Activated CD4-positive, alpha-beta T cell treated with anti-CD3 and anti-CD28 coated beads, Interleukin-2, amount 10 ng/mL, durations not matched to agents 24 days and 14 days (primary cell): ENCODE measurements at regions not wholly inside any gene's neighbourhood (a gene's known extent, or its start where the extent isn't known, plus 50 kb on each side); places are given as distances from the start of the nearest gene placed in this dataset.

ENCODE experiments used
- DNase-seq: peaks from one replicate; pipeline ENCODE4 v3.0.0; 2022
- H3K27ac Mint-ChIP-seq: one replicate; pipeline ENCODE4 v1.8.0; 2022; ENCODE audit warnings: mild to moderate bottlenecking, mixed read lengths
- H3K27me3 Mint-ChIP-seq: one replicate; pipeline ENCODE4 v1.8.0; 2022; ENCODE audit warnings: mixed read lengths
- H3K36me3 Mint-ChIP-seq: one replicate; pipeline ENCODE4 v1.8.0; 2022; ENCODE audit warnings: low read depth, mild to moderate bottlenecking, mixed read lengths
- H3K4me1 Mint-ChIP-seq: one replicate; pipeline ENCODE4 v1.8.0; 2021; ENCODE audit warnings: mixed read lengths
- H3K4me3 Mint-ChIP-seq: one replicate; pipeline ENCODE4 v1.8.0; 2022; ENCODE audit warnings: mild to moderate bottlenecking, moderate library complexity, mixed read lengths
- H3K9me3 Mint-ChIP-seq: one replicate; pipeline ENCODE4 v1.8.0; 2021; ENCODE audit warnings: mixed read lengths
- intact Hi-C: fragments of 100-400 bp; cut with micrococcal nuclease; formaldehyde crosslinking; loops from one replicate; pipeline ENCODE4 v1.15.1; 2023

DNA sequence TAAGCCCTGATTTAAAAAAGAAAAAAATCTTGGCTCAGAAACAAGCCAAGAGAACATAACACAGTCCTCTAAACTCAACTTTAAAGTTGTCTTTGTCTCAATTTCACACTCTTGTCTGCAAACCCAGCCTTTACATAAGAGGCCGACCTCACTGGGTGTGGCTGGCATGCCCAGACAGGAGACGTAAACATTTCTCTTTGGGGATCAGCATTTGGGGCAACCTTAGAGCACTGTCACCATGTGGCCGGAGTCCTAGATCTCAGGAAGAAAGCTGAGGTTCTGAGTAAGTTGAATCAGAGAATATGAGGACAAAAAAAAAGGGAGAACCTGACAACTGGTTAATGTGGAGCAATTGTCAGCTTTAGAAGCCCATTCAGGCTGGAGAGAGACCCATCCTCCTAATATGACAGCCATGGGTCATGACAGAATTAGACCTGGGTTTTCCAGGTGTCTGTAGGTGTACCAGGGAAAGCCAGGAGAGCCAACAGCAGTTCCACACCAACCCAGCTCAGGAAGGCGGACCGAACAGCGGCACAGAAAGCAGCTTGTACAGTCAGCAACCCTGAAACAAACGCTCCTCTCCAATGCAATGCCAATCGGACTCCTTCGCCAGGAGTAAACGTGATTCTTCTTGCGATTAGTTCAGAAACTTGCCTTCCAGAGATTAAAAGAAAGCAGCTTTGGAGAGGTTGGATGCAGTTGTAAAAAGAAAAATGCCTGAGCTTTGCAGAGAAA, 97.9 kb upstream of the MAP3K1 start:
- Mint-ChIP-seq H3K27me3 (peaks cover 25% of the 10 kb centered on the region), H3K9me3 (no peaks in the 10 kb centered on the region), H3K36me3 (no peaks in the 10 kb centered on the region), H3K4me3 (no peak overlapping the region), H3K4me1 (peaks cover 12% of the 10 kb centered on the region), H3K27ac (no peak overlapping the region)
- intact Hi-C loops: no loop called here
- DNase-seq: no peak

DNA sequence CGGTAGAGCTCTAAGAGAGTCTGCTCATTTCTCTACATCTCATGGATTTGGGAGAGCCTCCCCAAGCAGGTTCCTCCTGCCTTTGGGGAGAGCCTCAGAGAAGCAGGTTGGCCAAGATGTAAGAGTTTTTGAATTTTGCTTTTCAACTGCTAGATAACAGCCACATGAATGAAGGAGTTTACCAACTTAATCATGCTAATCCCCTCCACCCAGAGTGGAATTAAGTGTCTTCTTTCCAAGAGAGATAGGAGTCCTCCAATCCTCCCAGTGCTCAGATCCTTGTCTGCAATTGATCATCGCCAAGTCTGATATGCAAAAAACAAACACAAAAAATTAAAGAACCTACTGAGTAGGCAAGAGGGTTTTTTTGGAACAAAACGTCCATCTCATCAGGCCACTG, 99.4 kb upstream of the MAP3K1 start:
- Mint-ChIP-seq H3K36me3 (no peaks in the 10 kb centered on the region), H3K9me3 (no peaks in the 10 kb centered on the region), H3K27ac (no peak overlapping the region), H3K27me3 (peaks cover 25% of the 10 kb centered on the region), H3K4me3 (no peak overlapping the region), H3K4me1 (peaks cover 19% of the 10 kb centered on the region)
- DNase-seq: no peak
- intact Hi-C loops: no loop called here

- Mint-ChIP-seq H3K4me3 (no peak overlapping the region), H3K36me3 (peaks cover 2% of the 10 kb centered on the region), H3K27ac (no peak overlapping the region), H3K9me3 (peaks cover 5% of the 10 kb centered on the region), H3K4me1 (peaks cover 25% of the 10 kb centered on the region), H3K27me3 (peaks cover 18% of the 10 kb centered on the region)
- intact Hi-C loops: loop anchor here (5.0 kb wide), 1 partner anchor 104 kb away; the partner anchor contains the start of gene MAP3K1
- no peak for DNase-seq
These were observed 102.3 kb upstream of the MAP3K1 start for GRCh38 chr5:56712895-56713591.

DNA sequence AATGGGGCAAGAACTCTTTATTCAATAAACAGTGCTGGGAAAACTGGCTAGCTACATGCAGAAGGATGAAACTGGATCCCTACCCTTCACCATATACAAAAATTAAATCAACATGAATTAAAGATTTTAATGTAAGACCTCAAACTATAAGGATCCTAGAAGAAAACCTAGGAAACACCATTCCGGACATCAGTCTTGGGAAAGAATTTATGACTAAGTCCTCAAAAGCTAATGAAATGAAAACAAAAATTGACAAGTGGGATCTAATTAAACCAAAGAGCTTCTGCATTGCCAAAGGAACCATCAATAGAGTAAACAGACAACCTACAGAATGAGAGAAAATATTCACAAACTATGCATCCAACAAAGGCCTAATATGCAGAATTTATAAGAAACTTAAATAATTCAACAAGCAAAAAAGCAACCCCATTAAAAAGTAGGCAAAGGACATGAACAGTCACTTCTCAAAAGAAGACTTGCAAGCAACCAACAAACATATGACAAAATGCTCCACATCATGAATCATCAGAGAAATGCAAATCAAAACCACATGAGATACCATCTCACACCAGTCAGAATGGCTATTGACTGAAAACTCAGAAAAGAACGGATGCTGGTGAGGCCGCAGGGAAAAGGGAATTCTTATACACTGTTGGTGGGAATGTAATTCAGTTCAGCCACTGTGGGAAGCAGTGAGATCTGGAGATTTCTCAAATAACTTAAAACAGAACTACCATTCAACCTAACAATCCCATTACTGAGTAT, 104.3 kb upstream of the MAP3K1 start:
- intact Hi-C loops: loop anchor here (2.0 to 5.0 kb wide), 2 partner anchors 18 to 106 kb away; partner anchors contain the start of gene MAP3K1
- Mint-ChIP-seq H3K27ac (no peak overlapping the region), H3K27me3 (peaks cover 12% of the 10 kb centered on the region), H3K36me3 (peaks cover 2% of the 10 kb centered on the region), H3K9me3 (peaks cover 5% of the 10 kb centered on the region), H3K4me1 (peaks cover 15% of the 10 kb centered on the region), H3K4me3 (no peak overlapping the region)
- peak; percentile 70 for DNase-seq

- Mint-ChIP-seq H3K27me3 (no peaks in the 10 kb centered on the region), H3K4me3 (no peak overlapping the region), H3K4me1 (peaks cover 22% of the 10 kb centered on the region), H3K27ac (no peak overlapping the region), H3K9me3 (peaks cover 5% of the 10 kb centered on the region), H3K36me3 (peaks cover 2% of the 10 kb centered on the region)
- intact Hi-C loops: no loop called here
- no peak for DNase-seq
These were observed 108.8 kb upstream of the MAP3K1 start for GRCh38 chr5:56706504-56706903.

GRCh38 chr5:56705217-56705616, 110.1 kb upstream of the MAP3K1 start:
- Mint-ChIP-seq H3K4me3 (no peak overlapping the region), H3K27ac (no peak overlapping the region), H3K9me3 (peaks cover 5% of the 10 kb centered on the region), H3K36me3 (peaks cover 2% of the 10 kb centered on the region), H3K27me3 (no peaks in the 10 kb centered on the region), H3K4me1 (peaks cover 26% of the 10 kb centered on the region)
- DNase-seq: no peak
- intact Hi-C loops: no loop called here

GRCh38 chr5:56703952-56704351, 111.4 kb upstream of the MAP3K1 start:
- peaks cover 33% of the 10 kb centered on the region for H3K4me1 Mint-ChIP-seq
- intact Hi-C loops: no loop called here
- no peaks in the 10 kb centered on the region for H3K27me3 Mint-ChIP-seq
- no peak overlapping the region for H3K27ac Mint-ChIP-seq
- no peaks in the 10 kb centered on the region for H3K36me3 Mint-ChIP-seq
- no peak overlapping the region for H3K4me3 Mint-ChIP-seq
- DNase-seq: no peak
- peaks cover 4% of the 10 kb centered on the region for H3K9me3 Mint-ChIP-seq

- Mint-ChIP-seq H3K27me3 (no peaks in the 10 kb centered on the region), H3K4me3 (peak overlapping the region; percentile 18), H3K36me3 (no peaks in the 10 kb centered on the region), H3K9me3 (no peaks in the 10 kb centered on the region), H3K4me1 (peaks cover 53% of the 10 kb centered on the region), H3K27ac (no peak overlapping the region)
- intact Hi-C loops: no loop called here
- peak; percentile 69 for DNase-seq
These were observed 114.6 kb upstream of the MAP3K1 start for GRCh38 chr5:56700711-56701110.

GRCh38 chr5:56699538-56699937, 115.8 kb upstream of the MAP3K1 start:
- intact Hi-C loops: loop anchor here (10.0 kb wide), 1 partner anchor 425 kb away; no protein-coding TSS in a partner anchor
- Mint-ChIP-seq H3K9me3 (peaks cover 3% of the 10 kb centered on the region), H3K4me3 (peak overlapping the region; percentile 43), H3K27me3 (no peaks in the 10 kb centered on the region), H3K27ac (peak overlapping the region; percentile 45), H3K4me1 (peaks cover 59% of the 10 kb centered on the region), H3K36me3 (no peaks in the 10 kb centered on the region)
- DNase-seq: no peak

GRCh38 chr5:56698463-56699381, 116.6 kb upstream of the MAP3K1 start:
- Mint-ChIP-seq H3K9me3 (peaks cover 8% of the 10 kb centered on the region), H3K4me1 (peaks cover 61% of the 10 kb centered on the region), H3K27ac (no peak overlapping the region), H3K36me3 (no peaks in the 10 kb centered on the region), H3K4me3 (no peak overlapping the region), H3K27me3 (no peaks in the 10 kb centered on the region)
- intact Hi-C loops: loop anchor here (10.0 kb wide), 1 partner anchor 424 kb away; no protein-coding TSS in a partner anchor
- peak; percentile 64 for DNase-seq

- intact Hi-C loops: loop anchor here (10.0 kb wide), 1 partner anchor 422 kb away; no protein-coding TSS in a partner anchor
These were observed 118.4 kb upstream of the MAP3K1 start for GRCh38 chr5:56696900-56697299.

GRCh38 chr5:56693220-56693579, 122.1 kb upstream of the MAP3K1 start:
- H3K27me3 Mint-ChIP-seq: peaks cover 1% of the 10 kb centered on the region
- H3K4me3 Mint-ChIP-seq: peak overlapping the region; percentile 60
- DNase-seq: no peak
- peaks cover 8% of the 10 kb centered on the region for H3K9me3 Mint-ChIP-seq
- H3K4me1 Mint-ChIP-seq: peaks cover 74% of the 10 kb centered on the region
- peak overlapping the region; percentile 79 for H3K27ac Mint-ChIP-seq
- peaks cover 5% of the 10 kb centered on the region for H3K36me3 Mint-ChIP-seq
- intact Hi-C loops: loop anchor here (2.0 to 10.0 kb wide), 8 partner anchors 18 to 418 kb away; partner anchors contain the start of gene MAP3K1

More at GRCh38 chr5:56696900-56697299, 118.4 kb upstream of the MAP3K1 start:
- Mint-ChIP-seq H3K36me3 (peaks cover 3% of the 10 kb centered on the region), H3K4me3 (no peak overlapping the region), H3K9me3 (peaks cover 8% of the 10 kb centered on the region), H3K27ac (no peak overlapping the region), H3K27me3 (no peaks in the 10 kb centered on the region), H3K4me1 (peaks cover 77% of the 10 kb centered on the region)
- DNase-seq: no peak
